Right cardiac atrium (tissue), 5 donors: ENCODE measurements at regions not wholly inside any gene's neighbourhood (a gene's known extent, or its start where the extent isn't known, plus 50 kb on each side); places are given as distances from the start of the nearest gene placed in this dataset.

Source experiments
- ATAC-seq, 2 donors: fragments of 200-7000 bp; cut with Tn5 transposase; one replicate each; pipeline versions ENCODE4 v1.8.0 to v1.9.1; 2020; ENCODE audit warnings: moderate library complexity in 2 of 2, mild to moderate bottlenecking in 1 of 2
- DNase-seq, 3 donors: peaks; one replicate each; pipeline ENCODE4 v3.0.0-alpha.2; 2020
- H3K27ac ChIP-seq: one replicate; pipeline ENCODE4 v1.5.1; 2013; ENCODE audit warnings: mild to moderate bottlenecking, low read length, control low read depth, moderate library complexity
- H3K27me3 ChIP-seq: one replicate; pipeline ENCODE4 v1.6.1; 2013; ENCODE audit not compliant: control insufficient read depth, insufficient read depth
- H3K4me1 ChIP-seq: one replicate; pipeline ENCODE4 v1.6.1; 2013; ENCODE audit warnings: low read length; ENCODE audit not compliant: control insufficient read depth, insufficient read depth
- H3K4me3 ChIP-seq: one replicate; pipeline ENCODE4 v1.5.1; 2013; ENCODE audit warnings: low read length, control low read depth
- H3K9me3 ChIP-seq: one replicate; pipeline ENCODE4 v1.6.1; 2013; ENCODE audit warnings: low read length; ENCODE audit not compliant: control insufficient read depth
- WGBS: extraction: QIAGEN DNeasy Blood & Tissue Kit; methylation state at CpG from one replicate; pipeline ENCODE4 v1.1.7; 2013; 5-methylcytosine and 5-hydroxymethylcytosine counted together
- intact Hi-C, 4 donors: fragments of 100-400 bp; cut with DNase I; formaldehyde crosslinking; loops; one replicate each; pipeline versions ENCODE4 v1.11.0 to v1.14.0; 2022 to 2023
- donor health status: healthy with polysubstance abuse.
- donor health status: DM: no; HTN: yes; CAD: no.
- donor health status: DM: no; HTN: no; CAD: no.
- donor health status: DM: no; HTN: yes; CAD: no; lungs with severe emphysema.
- donor health status: DM: yes; HTN: yes; CAD: no.

DNA sequence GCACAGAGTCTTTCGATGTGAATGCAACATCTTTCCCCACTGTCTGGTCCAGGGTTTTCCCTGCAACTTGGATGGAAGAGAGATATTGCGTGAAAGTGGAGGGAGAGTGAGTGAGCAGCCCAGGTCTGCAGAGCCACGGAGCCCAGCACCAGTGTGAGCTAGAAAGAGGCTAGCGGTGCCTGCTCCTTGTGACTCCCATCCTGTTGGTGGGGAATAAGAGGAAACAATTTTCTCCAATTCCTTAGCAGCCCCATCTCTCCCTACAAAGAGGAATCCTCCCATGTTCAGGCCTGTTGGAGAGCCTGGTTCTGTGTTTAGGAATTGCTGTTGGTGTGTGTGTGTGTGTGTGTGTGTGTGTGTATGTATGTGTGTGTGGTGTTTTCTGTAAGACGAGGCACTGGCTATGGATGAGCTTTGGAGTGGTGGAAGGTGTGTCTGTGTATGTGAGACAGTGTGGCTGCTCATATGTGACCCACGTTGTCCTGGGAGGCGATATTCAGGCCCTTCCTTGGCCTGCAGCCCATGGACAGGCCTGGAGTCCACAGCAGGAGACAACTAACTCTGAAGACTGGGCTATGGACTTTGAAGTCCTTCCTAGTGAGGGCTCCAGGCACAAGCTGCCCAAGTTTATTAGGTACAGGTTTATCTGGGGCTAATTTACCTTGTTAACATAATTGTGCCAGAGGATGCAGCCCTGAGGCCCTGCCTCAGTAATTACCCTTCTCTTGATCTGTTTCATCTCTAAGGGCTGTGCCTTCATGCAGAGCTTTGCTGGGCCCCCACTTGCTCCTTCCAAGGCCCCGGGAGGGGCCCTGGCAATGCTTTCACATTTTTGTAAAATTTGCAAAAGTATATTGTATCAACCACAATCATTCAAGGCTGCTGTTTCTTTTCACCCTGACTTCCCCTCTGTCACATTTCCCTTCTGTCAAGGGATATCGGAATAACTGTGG, 88.6 kb upstream of the HAAO start:
- no peak for DNase-seq
- no peak overlapping the region for H3K4me3 ChIP-seq
- peak; percentile 7 to 17 for ATAC-seq
- no peaks in the 10 kb centered on the region for H3K27me3 ChIP-seq
- H3K27ac ChIP-seq = peak overlapping the region; percentile 65
- H3K9me3 ChIP-seq = no peaks in the 10 kb centered on the region
- intact Hi-C loops = no loop called here
- 47% methylated on average over 9 of the region's 9 CpGs for WGBS
- peaks cover 13% of the 10 kb centered on the region for H3K4me1 ChIP-seq

DNA sequence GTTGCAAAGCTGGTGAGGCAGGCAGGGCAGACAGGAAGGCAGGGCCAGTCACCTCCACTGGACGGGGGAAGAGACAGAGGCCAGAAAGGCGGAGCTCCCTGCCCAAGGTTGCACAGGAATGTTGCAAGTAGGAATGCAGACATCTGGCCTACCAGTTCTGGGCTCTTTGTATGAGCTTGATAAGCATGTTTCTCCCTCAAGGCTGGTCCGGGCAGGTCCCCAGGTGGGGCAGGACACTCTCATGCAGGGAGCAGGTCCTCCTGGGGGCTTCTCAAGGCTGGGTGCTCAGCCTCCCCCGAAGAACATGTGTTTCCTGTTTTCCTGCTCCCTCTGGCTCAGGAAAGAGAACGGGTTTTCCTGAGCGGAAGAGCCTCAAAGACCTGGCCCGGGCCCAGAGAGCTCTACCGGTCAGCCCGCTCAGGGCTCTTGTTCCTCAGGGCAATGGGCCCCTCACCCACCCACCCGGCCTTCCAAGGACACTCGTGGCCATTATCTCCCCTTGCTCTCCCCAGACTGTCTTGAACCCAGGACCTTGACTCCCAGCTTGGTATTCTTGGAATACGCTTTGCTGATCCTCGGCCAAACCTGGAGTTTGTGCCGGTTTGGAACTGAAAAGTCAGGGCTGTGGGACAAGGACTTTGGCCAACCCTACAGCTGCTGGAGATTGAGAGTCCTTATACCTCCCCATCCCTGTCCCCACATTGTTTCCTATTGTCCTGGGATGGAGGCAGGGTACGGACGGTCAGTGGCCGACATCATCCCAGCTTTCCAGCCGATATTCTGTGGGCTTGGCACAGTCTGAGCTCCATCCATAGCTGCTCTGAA, 87.7 kb upstream of the HAAO start:
- no peak overlapping the region for H3K4me3 ChIP-seq
- no peaks in the 10 kb centered on the region for H3K9me3 ChIP-seq
- peaks cover 16% of the 10 kb centered on the region for H3K4me1 ChIP-seq
- ATAC-seq = peak; percentile 41 to 64
- intact Hi-C loops = loop anchor here in 1 of 4 donors (5.0 kb wide), 1 partner anchor 42 kb away; no protein-coding TSS in a partner anchor
- 44% methylated on average over 18 of the region's 18 CpGs for WGBS
- DNase-seq = peak; percentile 45 to 84 (median 79)
- no peaks in the 10 kb centered on the region for H3K27me3 ChIP-seq
- peak overlapping the region; percentile 83 for H3K27ac ChIP-seq

DNA sequence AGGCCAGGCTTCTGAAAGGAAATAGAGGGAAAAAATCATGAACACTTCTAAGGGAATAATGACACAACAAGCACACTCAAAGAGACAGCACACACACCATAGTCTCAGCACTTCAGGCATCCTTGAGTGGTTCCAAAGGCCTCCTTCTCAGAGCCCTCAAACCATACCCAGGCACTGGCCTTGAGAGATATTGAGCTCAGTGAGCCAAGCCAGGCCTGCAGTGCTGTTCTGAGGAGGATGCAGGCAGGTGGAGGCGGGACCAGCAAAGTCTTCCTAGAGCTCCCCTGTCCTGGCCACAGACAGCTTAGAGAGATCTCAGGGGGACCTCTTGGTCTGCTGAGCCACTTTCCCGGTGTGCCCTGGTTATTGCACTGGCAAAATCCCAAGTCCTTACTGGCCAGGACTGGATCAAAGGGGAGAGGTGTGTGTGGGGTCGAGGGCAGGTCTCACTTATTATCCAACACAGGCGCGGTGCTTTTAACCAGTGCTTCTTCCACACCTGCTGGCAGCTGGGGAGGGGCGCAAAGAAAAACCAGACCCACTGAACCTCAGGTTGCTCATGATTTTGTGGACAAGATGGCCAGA, 86.8 kb upstream of the HAAO start:
- ATAC-seq (no peak), DNase-seq (no peak)
- Histone ChIP-seq H3K27me3 (no peaks in the 10 kb centered on the region), H3K27ac (peak overlapping the region; percentile 83), H3K4me1 (peaks cover 21% of the 10 kb centered on the region), H3K4me3 (no peak overlapping the region), H3K9me3 (no peaks in the 10 kb centered on the region)
- 78% methylated on average over 6 of the region's 6 CpGs for WGBS
- intact Hi-C loops = loop anchor here in 1 of 4 donors (5.0 kb wide), 1 partner anchor 43 kb away; no protein-coding TSS in a partner anchor

DNA sequence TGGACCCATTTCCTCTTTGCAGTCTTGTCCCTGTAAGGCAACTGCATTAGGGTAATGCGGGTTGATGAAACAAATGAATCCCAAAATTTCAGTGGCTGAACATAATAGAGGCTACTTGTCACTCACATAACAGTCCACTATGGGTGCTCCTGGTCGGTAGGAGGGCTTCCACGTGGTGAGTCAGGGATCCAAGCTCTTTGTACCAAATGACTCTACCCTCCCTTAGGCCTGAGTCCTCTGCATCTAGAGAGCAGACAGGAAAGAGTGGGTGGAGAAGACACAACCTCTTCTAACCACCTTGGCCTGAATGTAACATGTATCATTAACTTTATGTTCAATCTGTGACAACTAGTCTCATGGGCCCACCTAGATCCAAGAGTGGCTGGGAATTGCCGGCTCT, 86.2 kb upstream of the HAAO start:
- peaks cover 21% of the 10 kb centered on the region for H3K4me1 ChIP-seq
- no peak for DNase-seq
- no peaks in the 10 kb centered on the region for H3K9me3 ChIP-seq
- no peak overlapping the region for H3K4me3 ChIP-seq
- 85% methylated on average over 4 of the region's 4 CpGs for WGBS
- H3K27ac ChIP-seq = peak overlapping the region; percentile 83
- no peak for ATAC-seq
- H3K27me3 ChIP-seq = no peaks in the 10 kb centered on the region
- intact Hi-C loops = loop anchor here in 1 of 4 donors (5.0 kb wide), 1 partner anchor 44 kb away; no protein-coding TSS in a partner anchor

DNA sequence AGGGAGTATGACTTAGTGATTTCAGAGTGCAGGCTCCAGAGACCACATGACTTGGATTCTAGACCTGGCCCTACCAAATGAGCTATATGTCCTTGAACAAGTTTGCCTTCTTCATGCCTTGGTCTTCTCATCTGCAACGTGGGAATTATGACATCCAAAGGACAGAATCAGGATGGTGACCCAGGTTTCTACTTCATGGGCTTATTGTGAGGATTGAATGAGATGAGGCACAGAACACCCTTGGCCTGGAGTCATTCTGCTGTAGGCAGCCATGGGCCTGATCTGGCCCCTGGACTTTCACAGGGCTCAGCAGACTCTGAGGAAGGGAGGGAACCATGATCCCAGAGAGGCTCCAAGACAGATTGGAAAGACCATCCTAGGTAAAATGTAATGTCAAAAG, 85.6 kb upstream of the HAAO start:
- H3K4me3 ChIP-seq = no peak overlapping the region
- H3K9me3 ChIP-seq = no peaks in the 10 kb centered on the region
- 95% methylated on average over 1 of the region's 1 CpG for WGBS
- H3K27ac ChIP-seq = no peak overlapping the region
- ATAC-seq (no peak), DNase-seq (no peak)
- peaks cover 21% of the 10 kb centered on the region for H3K4me1 ChIP-seq
- H3K27me3 ChIP-seq = no peaks in the 10 kb centered on the region
- intact Hi-C loops = loop anchor here in 1 of 4 donors (5.0 kb wide), 1 partner anchor 44 kb away; no protein-coding TSS in a partner anchor

DNA sequence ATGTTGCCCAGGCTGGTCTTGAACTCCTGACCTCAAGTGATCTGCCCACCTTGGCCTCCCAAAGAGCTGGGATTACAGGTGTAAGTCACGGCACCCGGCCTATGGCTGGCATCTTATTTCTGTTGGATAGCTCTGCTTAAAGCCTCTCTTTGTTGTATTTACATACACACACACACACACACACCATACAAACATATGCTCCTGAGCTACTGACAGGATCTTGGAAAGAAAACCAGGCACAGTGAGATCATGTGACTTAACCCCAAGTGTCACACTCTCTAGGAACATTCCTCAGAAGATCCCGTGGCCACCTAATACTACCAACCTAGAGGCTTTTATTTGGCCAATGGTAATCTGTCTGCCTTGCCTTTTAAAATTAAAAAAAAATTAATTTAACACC, 85.1 kb upstream of the HAAO start:
- intact Hi-C loops = loop anchor here in 1 of 4 donors (5.0 kb wide), 1 partner anchor 45 kb away; no protein-coding TSS in a partner anchor
- no peaks in the 10 kb centered on the region for H3K27me3 ChIP-seq
- no peak for ATAC-seq
- peaks cover 21% of the 10 kb centered on the region for H3K4me1 ChIP-seq
- no peaks in the 10 kb centered on the region for H3K9me3 ChIP-seq
- WGBS = 69% methylated on average over 3 of the region's 3 CpGs
- no peak overlapping the region for H3K27ac ChIP-seq
- DNase-seq = no peak
- no peak overlapping the region for H3K4me3 ChIP-seq

DNA sequence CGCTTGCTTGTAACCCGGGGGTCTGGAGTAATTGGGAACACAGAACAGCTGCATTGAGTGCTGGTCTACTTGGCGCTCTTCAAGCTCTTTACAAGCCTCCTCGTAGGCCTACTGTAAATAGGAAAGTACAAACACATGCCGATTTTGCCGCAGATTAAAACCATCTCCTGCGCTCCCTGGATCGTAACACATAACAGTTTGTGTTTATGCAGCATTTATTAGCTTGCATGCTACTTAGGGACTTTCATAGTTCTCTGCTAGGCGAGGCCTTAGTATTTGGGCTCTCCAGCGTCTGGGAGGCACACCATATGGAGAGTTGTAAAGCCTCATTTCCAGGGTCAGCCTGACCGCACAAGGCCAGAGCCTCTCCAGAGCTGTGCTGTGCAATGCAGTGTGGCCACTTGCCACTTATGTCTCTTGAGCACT, 84.0 kb upstream of the HAAO start:
- Histone ChIP-seq H3K27me3 (no peaks in the 10 kb centered on the region), H3K4me3 (no peak overlapping the region), H3K9me3 (no peaks in the 10 kb centered on the region), H3K27ac (peak overlapping the region; percentile 82), H3K4me1 (peaks cover 21% of the 10 kb centered on the region)
- DNase-seq (peak in 1 of 3 donors; percentile 55), ATAC-seq (no peak)
- WGBS = 79% methylated on average over 11 of the region's 11 CpGs
- intact Hi-C loops = loop anchor here in 1 of 4 donors (5.0 kb wide), 1 partner anchor 46 kb away; no protein-coding TSS in a partner anchor

DNA sequence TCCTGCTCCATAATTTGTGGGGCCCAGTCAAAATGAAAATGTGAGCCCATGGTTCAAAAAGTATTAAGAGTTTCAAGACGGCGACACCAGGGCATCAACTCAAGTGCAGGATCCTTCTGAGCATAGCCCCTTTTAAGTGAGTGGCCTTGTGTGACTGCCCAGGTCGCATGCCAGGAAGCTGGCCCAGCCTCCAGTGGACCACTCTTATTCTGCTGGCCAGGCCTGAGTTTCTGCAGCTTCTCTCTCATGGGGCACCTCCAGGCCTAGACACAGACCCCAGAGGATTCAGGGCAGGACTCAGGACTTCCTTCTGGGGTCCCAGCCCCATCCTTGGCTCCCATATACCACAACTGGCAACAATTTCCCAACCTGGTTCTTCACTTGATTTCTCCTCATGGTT, 83.5 kb upstream of the HAAO start:
- H3K9me3 ChIP-seq = no peaks in the 10 kb centered on the region
- peak overlapping the region; percentile 82 for H3K27ac ChIP-seq
- H3K4me3 ChIP-seq = no peak overlapping the region
- 67% methylated on average over 3 of the region's 3 CpGs for WGBS
- intact Hi-C loops = loop anchor here in 1 of 4 donors (5.0 kb wide), 1 partner anchor 46 kb away; no protein-coding TSS in a partner anchor
- ATAC-seq (no peak), DNase-seq (no peak)
- H3K27me3 ChIP-seq = no peaks in the 10 kb centered on the region
- H3K4me1 ChIP-seq = peaks cover 19% of the 10 kb centered on the region

DNA sequence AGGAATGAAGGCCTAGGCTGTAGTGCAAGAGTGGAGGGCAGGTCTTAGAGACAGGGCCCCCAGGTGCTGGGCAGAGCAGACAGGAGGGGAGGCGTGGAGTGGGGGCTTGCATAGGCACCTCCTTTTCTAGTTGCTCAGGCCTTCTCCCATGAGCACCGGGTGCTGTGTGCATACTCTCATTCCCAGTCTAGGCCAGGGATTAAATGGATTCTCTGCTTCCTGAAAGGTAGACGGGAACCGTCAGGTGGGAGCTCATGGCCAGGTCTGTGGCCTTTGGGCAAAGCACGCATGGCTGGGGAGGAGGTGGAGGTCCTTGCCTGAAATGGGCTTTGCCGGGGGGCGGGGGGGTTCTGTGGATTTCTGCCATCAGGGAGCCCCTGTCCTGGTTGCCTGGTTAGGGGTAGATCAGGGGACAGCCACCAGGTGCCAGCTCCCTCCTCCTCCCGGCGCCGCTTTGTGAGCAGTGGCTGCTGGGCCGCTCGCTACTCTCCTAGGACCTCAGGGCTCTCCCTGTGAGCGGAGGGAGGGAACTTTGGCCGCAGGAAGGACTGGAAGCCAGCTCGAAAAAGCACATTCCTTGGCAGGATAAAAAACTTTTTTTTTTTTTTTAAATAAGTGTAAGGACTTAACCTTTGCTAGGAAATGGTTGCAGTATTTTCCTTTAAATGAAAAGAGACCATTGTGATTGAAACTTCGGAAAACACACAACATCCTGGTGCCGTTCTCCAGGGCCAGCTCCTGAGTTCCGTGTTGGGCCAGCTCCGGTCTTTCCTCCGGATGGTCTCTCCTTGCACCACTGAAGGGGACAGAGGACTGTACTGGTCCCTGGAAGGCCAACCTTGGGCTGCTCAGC, 82.8 kb upstream of the HAAO start:
- Histone ChIP-seq H3K27me3 (no peaks in the 10 kb centered on the region), H3K4me3 (no peak overlapping the region), H3K4me1 (peaks cover 13% of the 10 kb centered on the region), H3K27ac (peak overlapping the region; percentile 96), H3K9me3 (no peaks in the 10 kb centered on the region)
- intact Hi-C loops = loop anchor here in 1 of 4 donors (5.0 kb wide), 1 partner anchor 47 kb away; no protein-coding TSS in a partner anchor
- DNase-seq = peak; percentile 80 to 93 (median 90)
- ATAC-seq = peak; percentile 90 to 91
- 50% methylated on average over 20 of the region's 20 CpGs for WGBS

DNA sequence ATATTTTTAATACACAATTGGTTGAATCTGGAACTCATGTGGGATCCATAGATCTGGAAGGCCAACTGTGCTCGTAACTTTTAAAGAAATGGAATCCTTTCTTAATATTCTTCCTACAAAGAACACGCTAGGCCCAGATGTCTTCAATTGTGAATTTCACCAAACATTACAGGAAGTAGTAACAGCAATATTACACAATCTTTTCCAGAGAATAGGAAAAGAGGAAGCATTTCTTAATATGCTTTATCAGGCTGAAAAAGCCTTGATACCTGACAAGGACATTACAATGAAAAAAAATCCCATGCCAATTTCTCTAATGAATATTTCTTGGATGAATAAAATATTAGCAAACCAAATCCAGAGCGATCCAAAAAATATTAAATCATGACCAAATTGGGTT, 80.3 kb upstream of the HAAO start:
- H3K4me1 ChIP-seq = peaks cover 13% of the 10 kb centered on the region
- H3K4me3 ChIP-seq = no peak overlapping the region
- peak; percentile 42 to 58 for ATAC-seq
- intact Hi-C loops = no loop called here
- 43% methylated on average over 3 of the region's 3 CpGs for WGBS
- H3K9me3 ChIP-seq = no peaks in the 10 kb centered on the region
- no peaks in the 10 kb centered on the region for H3K27me3 ChIP-seq
- no peak for DNase-seq
- no peak overlapping the region for H3K27ac ChIP-seq
